Suprapubic skin (tissue), 4 donors: ENCODE measurements at regions not wholly inside any gene's neighbourhood (a gene's known extent, or its start where the extent isn't known, plus 50 kb on each side); places are given as distances from the start of the nearest gene placed in this dataset.

ENCODE experiments used
- EP300 ChIP-seq: sonication (generic); formaldehyde crosslinking; IDR thresholded peaks from one replicate; pipeline ENCODE4 v1.6.1; 2017; ENCODE audit warnings: antibody characterized with exemption
- POLR2A ChIP-seq, 2 donors: fragments of 450-650 bp; IDR thresholded peaks; one replicate each; pipeline ENCODE4 v1.6.1; 2017; ENCODE audit warnings: antibody characterized with exemption in 2 of 2, mild to moderate bottlenecking in 2 of 2, moderate library complexity in 2 of 2
- POLR2AphosphoS5 ChIP-seq, 3 donors: sonication (generic); formaldehyde crosslinking; IDR thresholded peaks; one replicate each; pipeline ENCODE4 v1.6.1; 2017; ENCODE audit warnings: antibody characterized with exemption in 3 of 3
- TF ChIP-seq, protein P1 (sequence below), 2 donors: fragments of 200-600 bp in 1 of 2; fragments of 450-650 bp in 1 of 2; sonication (generic) in 1 of 2; IDR thresholded peaks; one replicate each; pipeline ENCODE4 v1.5.1; 2016 to 2019; ENCODE audit warnings: antibody characterized with exemption in 2 of 2, mild to moderate bottlenecking in 1 of 2, moderate library complexity in 1 of 2

DNA sequence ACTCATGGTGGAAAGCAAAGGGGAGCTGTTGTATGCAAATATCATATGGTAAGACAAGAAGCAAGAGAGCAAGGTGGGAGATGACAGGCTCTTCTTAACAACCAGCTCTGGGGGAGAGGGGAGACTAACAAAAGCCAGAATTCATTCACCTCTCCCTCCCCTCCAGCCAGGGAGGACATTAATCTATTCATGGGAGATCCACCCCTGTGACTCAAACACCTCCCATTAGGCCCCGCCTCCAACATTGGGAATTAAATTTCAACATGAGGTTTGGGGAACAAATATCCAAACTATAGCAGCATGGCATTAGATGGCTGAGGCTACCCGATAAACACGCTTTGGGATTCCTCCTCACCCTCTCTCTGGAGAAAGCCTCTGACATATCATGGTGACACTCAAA, 210.6 kb downstream of the RHOU start:
- TF ChIP-seq EP300 = no peak
- TF ChIP-seq, protein P1, sequence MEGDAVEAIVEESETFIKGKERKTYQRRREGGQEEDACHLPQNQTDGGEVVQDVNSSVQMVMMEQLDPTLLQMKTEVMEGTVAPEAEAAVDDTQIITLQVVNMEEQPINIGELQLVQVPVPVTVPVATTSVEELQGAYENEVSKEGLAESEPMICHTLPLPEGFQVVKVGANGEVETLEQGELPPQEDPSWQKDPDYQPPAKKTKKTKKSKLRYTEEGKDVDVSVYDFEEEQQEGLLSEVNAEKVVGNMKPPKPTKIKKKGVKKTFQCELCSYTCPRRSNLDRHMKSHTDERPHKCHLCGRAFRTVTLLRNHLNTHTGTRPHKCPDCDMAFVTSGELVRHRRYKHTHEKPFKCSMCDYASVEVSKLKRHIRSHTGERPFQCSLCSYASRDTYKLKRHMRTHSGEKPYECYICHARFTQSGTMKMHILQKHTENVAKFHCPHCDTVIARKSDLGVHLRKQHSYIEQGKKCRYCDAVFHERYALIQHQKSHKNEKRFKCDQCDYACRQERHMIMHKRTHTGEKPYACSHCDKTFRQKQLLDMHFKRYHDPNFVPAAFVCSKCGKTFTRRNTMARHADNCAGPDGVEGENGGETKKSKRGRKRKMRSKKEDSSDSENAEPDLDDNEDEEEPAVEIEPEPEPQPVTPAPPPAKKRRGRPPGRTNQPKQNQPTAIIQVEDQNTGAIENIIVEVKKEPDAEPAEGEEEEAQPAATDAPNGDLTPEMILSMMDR (IDR thresholded peaks at IDR 0.05) = no peak
- TF ChIP-seq POLR2AphosphoS5 (IDR thresholded peaks at IDR 0.05) = no peak
- no peak for TF ChIP-seq POLR2A (IDR thresholded peaks at IDR 0.05)
